Activated B cell treated with CpG ODN at 0.5 μM for 24 hours (primary cell): ENCODE measurements at regions not wholly inside any gene's neighbourhood (a gene's known extent, or its start where the extent isn't known, plus 50 kb on each side); places are given as distances from the start of the nearest gene placed in this dataset.

Source experiments
- ATAC-seq: fragments of 200-7000 bp; cut with Tn5 transposase; one replicate; pipeline ENCODE4 v1.10.0; 2021; ENCODE audit warnings: low read depth, mild to moderate bottlenecking, moderate library complexity
- CTCF ChIA-PET: fragments of 350-600 bp; sonication (Branson Sonifier 250); formaldehyde crosslinking; loops from one replicate; lab custom pipeline; 2021; ENCODE audit warnings: antibody characterized with exemption; lab: Charles Lee
- POLR2A ChIA-PET: fragments of 350-600 bp; sonication (Branson Sonifier 250); formaldehyde crosslinking; loops from one replicate; lab custom pipeline; 2021; ENCODE audit warnings: antibody characterized with exemption; lab: Charles Lee
- DNase-seq: peaks from one replicate; pipeline ENCODE4 v3.0.0; 2022
- H3K27ac Mint-ChIP-seq: one replicate; pipeline ENCODE4 v1.8.0; 2020; ENCODE audit warnings: mixed read lengths
- H3K27me3 Mint-ChIP-seq: one replicate; pipeline ENCODE4 v1.8.0; 2021; ENCODE audit warnings: mixed read lengths
- H3K36me3 Mint-ChIP-seq: one replicate; pipeline ENCODE4 v1.8.0; 2021; ENCODE audit warnings: low read depth, mixed read lengths
- H3K4me1 Mint-ChIP-seq: one replicate; pipeline ENCODE4 v1.8.0; 2021; ENCODE audit warnings: mixed read lengths
- H3K4me3 Mint-ChIP-seq: one replicate; pipeline ENCODE4 v1.8.0; 2020; ENCODE audit warnings: mild to moderate bottlenecking, mixed read lengths
- H3K9me3 Mint-ChIP-seq: one replicate; pipeline ENCODE4 v1.8.0; 2020; ENCODE audit warnings: mixed read lengths
- CTCF ChIP-seq: fragments of 200-600 bp; IDR thresholded peaks from one replicate; pipeline ENCODE4 v1.8.0; 2022; ENCODE audit warnings: antibody characterized with exemption, mild to moderate bottlenecking
- intact Hi-C: fragments of 100-400 bp; cut with micrococcal nuclease; formaldehyde crosslinking; loops from one replicate; pipeline ENCODE4 v1.15.1; 2024

- Mint-ChIP-seq H3K4me1 (no peaks in the 10 kb centered on the region), H3K27me3 (peaks cover 4% of the 10 kb centered on the region), H3K4me3 (no peak overlapping the region), H3K27ac (no peak overlapping the region), H3K9me3 (no peaks in the 10 kb centered on the region), H3K36me3 (no peaks in the 10 kb centered on the region)
- ChIA-PET POLR2A (no interaction called here), CTCF (no interaction called here)
- TF ChIP-seq CTCF, result no peak
- intact Hi-C loops, result no loop called here
- no peak for DNase-seq
- ATAC-seq, result no peak
Measured at GRCh38 chr1:4528590-4528989, 125.8 kb upstream of the AJAP1 start.

GRCh38 chr1:4529446-4530165 is 124.8 kb upstream of the AJAP1 start:
- Mint-ChIP-seq H3K27me3 (peaks cover 4% of the 10 kb centered on the region), H3K9me3 (no peaks in the 10 kb centered on the region), H3K36me3 (no peaks in the 10 kb centered on the region), H3K4me1 (no peaks in the 10 kb centered on the region), H3K27ac (no peak overlapping the region), H3K4me3 (no peak overlapping the region)
- ChIA-PET POLR2A (no interaction called here), CTCF (no interaction called here)
- ATAC-seq (no peak), DNase-seq (no peak)
- intact Hi-C loops, result no loop called here
- TF ChIP-seq CTCF, result no peak

- Mint-ChIP-seq H3K4me1 (no peaks in the 10 kb centered on the region), H3K9me3 (no peaks in the 10 kb centered on the region), H3K36me3 (no peaks in the 10 kb centered on the region), H3K27me3 (peaks cover 4% of the 10 kb centered on the region), H3K27ac (no peak overlapping the region), H3K4me3 (no peak overlapping the region)
- ChIA-PET CTCF (no interaction called here), POLR2A (no interaction called here)
- DNase-seq, result no peak
- intact Hi-C loops, result no loop called here
- no peak for ATAC-seq
- no peak for TF ChIP-seq CTCF
Measured at GRCh38 chr1:4530166-4530785, 124.1 kb upstream of the AJAP1 start.

- DNase-seq (no peak), ATAC-seq (no peak)
- TF ChIP-seq CTCF, result no peak
- H3K27me3 Mint-ChIP-seq, result peaks cover 4% of the 10 kb centered on the region
- intact Hi-C loops, result no loop called here
- H3K4me3 Mint-ChIP-seq, result no peak overlapping the region
- no peaks in the 10 kb centered on the region for H3K36me3 Mint-ChIP-seq
- H3K27ac Mint-ChIP-seq, result no peak overlapping the region
- CTCF ChIA-PET, result no interaction called here
- H3K4me1 Mint-ChIP-seq, result no peaks in the 10 kb centered on the region
- no peaks in the 10 kb centered on the region for H3K9me3 Mint-ChIP-seq
- POLR2A ChIA-PET, result no interaction called here
Measured at GRCh38 chr1:4531842-4532241, 122.6 kb upstream of the AJAP1 start.

GRCh38 chr1:4532656-4533055 is 121.8 kb upstream of the AJAP1 start:
- no peak for TF ChIP-seq CTCF
- H3K4me1 Mint-ChIP-seq, result no peaks in the 10 kb centered on the region
- no peaks in the 10 kb centered on the region for H3K9me3 Mint-ChIP-seq
- no peaks in the 10 kb centered on the region for H3K36me3 Mint-ChIP-seq
- no peak overlapping the region for H3K4me3 Mint-ChIP-seq
- intact Hi-C loops, result no loop called here
- ChIA-PET CTCF (no interaction called here), POLR2A (no interaction called here)
- no peak overlapping the region for H3K27ac Mint-ChIP-seq
- no peak for DNase-seq
- peaks cover 4% of the 10 kb centered on the region for H3K27me3 Mint-ChIP-seq
- no peak for ATAC-seq
